T-cell (primary cell): ENCODE measurements at regions not wholly inside any gene's neighbourhood (a gene's known extent, or its start where the extent isn't known, plus 50 kb on each side); places are given as distances from the start of the nearest gene placed in this dataset.

Source experiments
- ATAC-seq, 4 experiments: fragments of 200-7000 bp in 3 of 4; fragments of 150-1000 bp in 1 of 4; cut with Tn5 transposase; replicated peaks in 1 of 4; 1 replicate in 3 of 4; 2 replicates in 1 of 4; pipeline ENCODE4 v1.10.0; 2021; ENCODE audit warnings: moderate library complexity in 3 of 4, mild to moderate bottlenecking in 2 of 4, moderate number of reproducible peaks in 1 of 4
- CTCF ChIA-PET, 2 donors: fragments of 300-600 bp; sonication (Branson Sonifier 250); formaldehyde crosslinking; loops; one replicate each; lab custom pipeline; 2022; ENCODE audit warnings: antibody characterized with exemption in 2 of 2; lab: Charles Lee
- POLR2A ChIA-PET, 2 donors: fragments of 300-600 bp; sonication (Branson Sonifier 250); formaldehyde crosslinking; loops; one replicate each; lab custom pipeline; 2022; ENCODE audit warnings: antibody characterized with exemption in 2 of 2; lab: Charles Lee
- DNase-seq, 35 experiments: peaks; one replicate each; pipeline versions ENCODE4 v3.0.0 to v3.0.0-alpha.2; 2013 to 2023
- H3K27ac ChIP-seq: one replicate; pipeline ENCODE4 v1.5.1; 2013; ENCODE audit warnings: low read length
- H3K27me3 ChIP-seq, 2 experiments: replicated peaks in 1 of 2; 1 replicate in 1 of 2; 2 replicates in 1 of 2; pipeline versions ENCODE4 v1.6.1 to v1.7.0; 2013; ENCODE audit warnings: low read length in 1 of 2, mixed read lengths in 1 of 2; ENCODE audit not compliant: control insufficient read depth in 2 of 2, insufficient read depth in 2 of 2; ENCODE audit errors: extremely low read depth in 1 of 2
- H3K36me3 ChIP-seq, 2 donors: 1 replicate in 1 of 2; 2 replicates in 1 of 2; pipeline versions ENCODE4 v1.6.1 to v1.7.0; 2013; ENCODE audit warnings: low read length in 1 of 2; ENCODE audit not compliant: control insufficient read depth in 2 of 2, insufficient read depth in 1 of 2; ENCODE audit errors: extremely low read depth in 1 of 2
- H3K4me1 ChIP-seq, 2 experiments: 1 replicate in 1 of 2; 2 replicates in 1 of 2; pipeline versions ENCODE4 v1.6.1 to v1.7.0; 2013; ENCODE audit warnings: low read length in 2 of 2, mixed read lengths in 1 of 2; ENCODE audit not compliant: insufficient read depth in 2 of 2, control insufficient read depth in 1 of 2; ENCODE audit errors: extremely low read depth in 1 of 2
- H3K4me3 ChIP-seq, 2 donors: 1 replicate in 1 of 2; 2 replicates in 1 of 2; pipeline versions ENCODE4 v1.5.1 to v1.7.0; 2013; ENCODE audit warnings: mild to moderate bottlenecking in 2 of 2, low read length in 1 of 2, moderate library complexity in 1 of 2; ENCODE audit not compliant: control insufficient read depth in 1 of 2; ENCODE audit errors: extremely low read depth in 1 of 2
- H3K9me3 ChIP-seq: 2 replicates; pipeline ENCODE4 v1.7.0; 2013
- H3K27ac Mint-ChIP-seq, 2 donors: one replicate each; pipeline ENCODE4 v1.8.0; 2020 to 2021; ENCODE audit warnings: mild to moderate bottlenecking in 2 of 2, mixed read lengths in 2 of 2
- H3K27me3 Mint-ChIP-seq, 2 donors: one replicate each; pipeline ENCODE4 v1.8.0; 2021 to 2022; ENCODE audit warnings: mixed read lengths in 2 of 2
- H3K36me3 Mint-ChIP-seq: one replicate; pipeline ENCODE4 v1.8.0; 2021; ENCODE audit warnings: mixed read lengths
- H3K4me1 Mint-ChIP-seq, 3 donors: one replicate each; pipeline ENCODE4 v1.8.0; 2020 to 2022; ENCODE audit warnings: mixed read lengths in 3 of 3, mild to moderate bottlenecking in 1 of 3
- H3K4me3 Mint-ChIP-seq, 3 donors: one replicate each; pipeline ENCODE4 v1.8.0; 2020 to 2022; ENCODE audit warnings: mild to moderate bottlenecking in 3 of 3, mixed read lengths in 3 of 3, moderate library complexity in 3 of 3
- H3K9me3 Mint-ChIP-seq, 3 donors: one replicate each; pipeline ENCODE4 v1.8.0; 2020 to 2022; ENCODE audit warnings: mixed read lengths in 3 of 3
- WGBS: methylation state at CpG from one replicate; pipeline ENCODE4 v1.1.5; 2013; ENCODE audit warnings: missing lambda C conversion rate; ENCODE audit not compliant: insufficient coverage; 5-methylcytosine and 5-hydroxymethylcytosine counted together

- POLR2A ChIA-PET, result no interaction called here
- Histone ChIP-seq H3K27ac (no peak overlapping the region), H3K36me3 (no peaks in the 10 kb centered on the region), H3K27me3 (peaks cover 0 to 12% of the 10 kb centered on the region in 2 experiments), H3K9me3 (no peaks in the 10 kb centered on the region), H3K4me1 (peaks cover 0 to 10% of the 10 kb centered on the region in 2 experiments), H3K4me3 (no peak overlapping the region)
- Mint-ChIP-seq H3K4me3 (peak overlapping the region in 2 of 3 donors; percentile 26 to 63), H3K27me3 (no peaks in the 10 kb centered on the region), H3K36me3 (no peaks in the 10 kb centered on the region), H3K9me3 (no peaks in the 10 kb centered on the region), H3K27ac (no peak overlapping the region), H3K4me1 (peaks cover 2 to 7% (median 5%) of the 10 kb centered on the region in 3 donors)
- 77% methylated on average over 15 of the region's 18 CpGs for WGBS
- CTCF ChIA-PET, result interaction anchor here (0.5 to 2.0 kb wide), 3 partner anchors 9 to 12 kb away, joined by 3 to 7 read pairs (median 5); no protein-coding TSS in a partner anchor
- DNase-seq (no peak), ATAC-seq (no peak)
Observed at GRCh38 chr2:47272905-47273758, 96.0 kb upstream of the EPCAM start.

- Histone ChIP-seq H3K4me1 (peaks cover 0 to 10% of the 10 kb centered on the region in 2 experiments), H3K27me3 (peaks cover 0 to 12% of the 10 kb centered on the region in 2 experiments), H3K4me3 (peak overlapping the region; percentile 36 to 42), H3K27ac (no peak overlapping the region), H3K36me3 (no peaks in the 10 kb centered on the region), H3K9me3 (no peaks in the 10 kb centered on the region)
- Mint-ChIP-seq H3K4me1 (peaks cover 2 to 7% (median 5%) of the 10 kb centered on the region in 3 donors), H3K27ac (no peak overlapping the region), H3K27me3 (no peaks in the 10 kb centered on the region), H3K9me3 (no peaks in the 10 kb centered on the region), H3K4me3 (peak overlapping the region; percentile 43 to 63 (median 57)), H3K36me3 (no peaks in the 10 kb centered on the region)
- DNase-seq (peak in 34 of 35 experiments; percentile 12 to 71 (median 41)), ATAC-seq (peak; percentile 81 to 88 (median 86))
- WGBS, result 7% methylated on average over 31 of the region's 46 CpGs
- ChIA-PET CTCF (interaction anchor here in 1 of 2 donors (1.0 to 2.0 kb wide), 2 partner anchors 11 to 289 kb away, joined by 4 to 7 read pairs; no protein-coding TSS in a partner anchor), POLR2A (no interaction called here)
Observed at GRCh38 chr2:47272031-47272864, 95.9 kb upstream of the CALM2 start.

- Histone ChIP-seq H3K36me3 (no peaks in the 10 kb centered on the region), H3K4me3 (no peak overlapping the region), H3K27me3 (peaks cover 0 to 12% of the 10 kb centered on the region in 2 experiments), H3K9me3 (no peaks in the 10 kb centered on the region), H3K4me1 (peaks cover 0 to 10% of the 10 kb centered on the region in 2 experiments), H3K27ac (no peak overlapping the region)
- peak overlapping the region in 2 of 3 donors; percentile 0 to 63 for H3K4me3 Mint-ChIP-seq
- no peak overlapping the region for H3K27ac Mint-ChIP-seq
- peaks cover 2 to 7% (median 5%) of the 10 kb centered on the region in 3 donors for H3K4me1 Mint-ChIP-seq
- WGBS, result 94% methylated on average over 5 of the region's 9 CpGs
- ChIA-PET POLR2A (no interaction called here), CTCF (interaction anchor here (0.6 to 2.0 kb wide), 7 partner anchors 10 to 892 kb away, joined by 3 to 7 read pairs (median 4); no protein-coding TSS in a partner anchor)
- no peak for DNase-seq
- no peaks in the 10 kb centered on the region for H3K36me3 Mint-ChIP-seq
- H3K27me3 Mint-ChIP-seq, result no peaks in the 10 kb centered on the region
- no peaks in the 10 kb centered on the region for H3K9me3 Mint-ChIP-seq
- no peak for ATAC-seq
Observed at GRCh38 chr2:47271054-47272000, 95.0 kb upstream of the CALM2 start.

- Mint-ChIP-seq H3K4me3 (no peak overlapping the region), H3K27me3 (no peaks in the 10 kb centered on the region), H3K4me1 (peaks cover 2 to 7% (median 5%) of the 10 kb centered on the region in 3 donors), H3K36me3 (no peaks in the 10 kb centered on the region), H3K27ac (no peak overlapping the region), H3K9me3 (no peaks in the 10 kb centered on the region)
- peaks cover 0 to 12% of the 10 kb centered on the region in 2 experiments for H3K27me3 ChIP-seq
- no peak for ATAC-seq
- POLR2A ChIA-PET, result no interaction called here
- DNase-seq, result no peak
- no peaks in the 10 kb centered on the region for H3K36me3 ChIP-seq
- H3K9me3 ChIP-seq, result no peaks in the 10 kb centered on the region
- CTCF ChIA-PET, result interaction anchor here in 1 of 2 donors (0.7 kb wide), 1 partner anchor 281 kb away, joined by 3 read pairs; no protein-coding TSS in a partner anchor
- no peak overlapping the region for H3K27ac ChIP-seq
- 97% methylated on average over 4 of the region's 5 CpGs for WGBS
- no peak overlapping the region for H3K4me3 ChIP-seq
- H3K4me1 ChIP-seq, result peaks cover 0 to 10% of the 10 kb centered on the region in 2 experiments
Observed at GRCh38 chr2:47270421-47270820, 94.1 kb upstream of the CALM2 start.

- H3K27me3 ChIP-seq, result peaks cover 0 to 12% of the 10 kb centered on the region in 2 experiments
- no peaks in the 10 kb centered on the region for H3K9me3 Mint-ChIP-seq
- ATAC-seq (no peak), DNase-seq (no peak)
- H3K4me1 Mint-ChIP-seq, result peaks cover 2 to 7% (median 5%) of the 10 kb centered on the region in 3 donors
- WGBS, result 44% methylated on average over 2 of the region's 5 CpGs
- H3K4me3 Mint-ChIP-seq, result no peak overlapping the region
- no peak overlapping the region for H3K4me3 ChIP-seq
- ChIA-PET CTCF (interaction anchor here (0.5 to 0.7 kb wide), 3 partner anchors 145 to 280 kb away, joined by 3 to 9 read pairs (median 4); no protein-coding TSS in a partner anchor), POLR2A (no interaction called here)
- peaks cover 0 to 10% of the 10 kb centered on the region in 2 experiments for H3K4me1 ChIP-seq
- no peaks in the 10 kb centered on the region for H3K36me3 ChIP-seq
- H3K27ac ChIP-seq, result no peak overlapping the region
- H3K27ac Mint-ChIP-seq, result no peak overlapping the region
- no peaks in the 10 kb centered on the region for H3K36me3 Mint-ChIP-seq
- no peaks in the 10 kb centered on the region for H3K27me3 Mint-ChIP-seq
- no peaks in the 10 kb centered on the region for H3K9me3 ChIP-seq
Observed at GRCh38 chr2:47269316-47270232, 93.3 kb upstream of the CALM2 start.
